ENCODE measurements at regions not wholly inside any gene's neighbourhood (a gene's known extent, or its start where the extent isn't known, plus 50 kb on each side); places are given as distances from the start of the nearest gene placed in this dataset.

DNA sequence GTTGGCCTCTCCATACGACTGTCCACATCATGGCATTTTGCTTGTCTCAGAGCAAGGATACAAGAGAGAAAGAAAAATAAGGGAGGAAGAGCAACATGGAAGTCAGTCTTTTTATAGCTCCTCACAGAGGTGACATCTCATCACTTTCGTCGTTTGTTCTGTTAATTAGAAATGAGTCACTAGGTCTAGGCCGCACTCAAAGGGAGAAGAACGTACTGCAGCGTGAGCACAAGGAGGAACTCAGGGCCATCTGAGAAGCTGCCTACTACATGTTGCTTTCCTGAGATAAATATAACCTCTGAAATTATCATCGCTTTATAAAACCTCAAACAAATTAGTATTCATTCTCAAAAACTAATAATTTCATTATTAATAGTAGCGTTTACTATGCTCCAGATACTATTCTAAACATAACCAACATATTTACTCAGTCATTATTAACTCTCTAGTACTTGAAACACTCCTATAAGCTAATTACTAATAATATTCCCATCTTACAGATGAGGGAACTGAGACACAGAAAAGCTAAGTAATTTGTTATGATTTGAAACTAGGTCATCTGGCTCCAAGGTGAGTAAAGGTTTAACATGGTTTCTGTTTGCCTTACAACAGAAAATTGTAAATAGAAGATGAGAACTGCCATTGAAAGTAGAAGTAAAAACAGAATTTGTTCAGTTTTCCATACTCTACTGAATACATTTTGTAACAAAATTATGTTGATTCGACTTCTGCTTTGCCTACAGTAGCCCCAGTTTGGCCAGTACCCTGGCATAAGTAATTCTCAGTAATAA, 213.2 kb upstream of the UGT8 start:
- ChIA-PET CTCF (no interaction called here), POLR2A (ENCODE audit: unreplicated experiment) (no interaction called here)
- Histone ChIP-seq H3K36me3 (ENCODE audit: low read depth) (no peaks in the 10 kb centered on the region), H3K27me3 (ENCODE audit: insufficient read depth, low read depth) (no peaks in the 10 kb centered on the region), H3K9me3 (ENCODE audit: insufficient read depth, low read depth) (no peaks in the 10 kb centered on the region), H3K27ac (no peak overlapping the region), H3K4me2 (no peak overlapping the region), H2AFZ (no peak overlapping the region), H3K9me2 (ENCODE audit: insufficient read depth) (no peaks in the 10 kb centered on the region), H4K20me1 (ENCODE audit: insufficient read depth) (no peaks in the 10 kb centered on the region), H3K4me1 (replicated peaks; ENCODE audit: insufficient read depth) (no peaks in the 10 kb centered on the region), H3K4me3 (no peak overlapping the region), H3K79me2 (ENCODE audit: low read depth) (no peaks in the 10 kb centered on the region), H3F3A (ENCODE audit: insufficient read depth, low read depth) (no peaks in the 10 kb centered on the region)
- no peak for DNase-seq
- BruUV-seq (replicated peaks), result no TSS peak
- intact Hi-C loops (cut with micrococcal nuclease; ENCODE audit: unreplicated experiment), result no loop called here
- TF ChIP-seq, protein P1, sequence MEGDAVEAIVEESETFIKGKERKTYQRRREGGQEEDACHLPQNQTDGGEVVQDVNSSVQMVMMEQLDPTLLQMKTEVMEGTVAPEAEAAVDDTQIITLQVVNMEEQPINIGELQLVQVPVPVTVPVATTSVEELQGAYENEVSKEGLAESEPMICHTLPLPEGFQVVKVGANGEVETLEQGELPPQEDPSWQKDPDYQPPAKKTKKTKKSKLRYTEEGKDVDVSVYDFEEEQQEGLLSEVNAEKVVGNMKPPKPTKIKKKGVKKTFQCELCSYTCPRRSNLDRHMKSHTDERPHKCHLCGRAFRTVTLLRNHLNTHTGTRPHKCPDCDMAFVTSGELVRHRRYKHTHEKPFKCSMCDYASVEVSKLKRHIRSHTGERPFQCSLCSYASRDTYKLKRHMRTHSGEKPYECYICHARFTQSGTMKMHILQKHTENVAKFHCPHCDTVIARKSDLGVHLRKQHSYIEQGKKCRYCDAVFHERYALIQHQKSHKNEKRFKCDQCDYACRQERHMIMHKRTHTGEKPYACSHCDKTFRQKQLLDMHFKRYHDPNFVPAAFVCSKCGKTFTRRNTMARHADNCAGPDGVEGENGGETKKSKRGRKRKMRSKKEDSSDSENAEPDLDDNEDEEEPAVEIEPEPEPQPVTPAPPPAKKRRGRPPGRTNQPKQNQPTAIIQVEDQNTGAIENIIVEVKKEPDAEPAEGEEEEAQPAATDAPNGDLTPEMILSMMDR (conservative IDR thresholded peaks at IDR 0.05), result no peak
- no peak for TF ChIP-seq EZH2 (IDR thresholded peaks at IDR 0.05; ENCODE audit: low read depth)

DNA sequence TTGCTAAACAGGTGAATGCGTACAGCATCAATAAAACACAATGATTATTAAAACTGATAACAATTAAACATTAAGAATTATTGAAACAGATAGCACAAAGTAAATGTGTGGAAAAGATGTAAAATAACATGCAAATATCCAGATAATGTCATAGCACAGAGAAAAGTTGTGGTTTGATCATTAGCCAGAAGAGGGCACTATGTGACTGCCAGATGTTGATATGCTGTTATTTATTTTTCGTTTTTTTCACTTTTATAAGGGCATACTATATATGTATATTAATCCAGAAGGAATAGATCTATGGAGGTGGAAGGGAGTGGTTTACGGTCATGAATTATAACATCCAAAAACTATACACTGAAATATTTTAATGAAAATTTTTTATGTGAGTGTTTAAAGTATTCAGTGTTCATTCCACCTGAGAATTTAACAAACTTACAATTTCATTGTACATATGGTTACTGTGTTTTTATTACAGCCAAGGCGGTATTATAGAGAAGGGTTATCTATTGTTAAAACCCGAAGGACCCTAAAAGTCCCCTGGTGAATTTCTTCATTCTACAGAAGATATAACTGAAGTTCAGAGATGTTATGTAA, 211.9 kb upstream of the UGT8 start:
- Histone ChIP-seq H2AFZ (no peak overlapping the region), H3K9me2 (ENCODE audit: insufficient read depth) (no peaks in the 10 kb centered on the region), H3K36me3 (ENCODE audit: low read depth) (no peaks in the 10 kb centered on the region), H3K79me2 (ENCODE audit: low read depth) (no peaks in the 10 kb centered on the region), H3K27me3 (ENCODE audit: insufficient read depth, low read depth) (no peaks in the 10 kb centered on the region), H3K27ac (no peak overlapping the region), H3F3A (ENCODE audit: insufficient read depth, low read depth) (no peaks in the 10 kb centered on the region), H4K20me1 (ENCODE audit: insufficient read depth) (no peaks in the 10 kb centered on the region), H3K4me2 (no peak overlapping the region), H3K4me1 (replicated peaks; ENCODE audit: insufficient read depth) (no peaks in the 10 kb centered on the region), H3K4me3 (no peak overlapping the region), H3K9me3 (ENCODE audit: insufficient read depth, low read depth) (no peaks in the 10 kb centered on the region)
- BruUV-seq (replicated peaks), result no TSS peak
- TF ChIP-seq, protein P1 (conservative IDR thresholded peaks at IDR 0.05), result peak; percentile 72
- TF ChIP-seq EZH2 (IDR thresholded peaks at IDR 0.05; ENCODE audit: low read depth), result no peak
- intact Hi-C loops (cut with micrococcal nuclease; ENCODE audit: unreplicated experiment), result loop anchor here (1.0 to 2.0 kb wide), 2 partner anchors 273 to 308 kb away; no protein-coding TSS in a partner anchor
- ChIA-PET POLR2A (ENCODE audit: unreplicated experiment) (no interaction called here), CTCF (no interaction called here)
- peak in 1 of 2 experiments; percentile 3 for DNase-seq

DNA sequence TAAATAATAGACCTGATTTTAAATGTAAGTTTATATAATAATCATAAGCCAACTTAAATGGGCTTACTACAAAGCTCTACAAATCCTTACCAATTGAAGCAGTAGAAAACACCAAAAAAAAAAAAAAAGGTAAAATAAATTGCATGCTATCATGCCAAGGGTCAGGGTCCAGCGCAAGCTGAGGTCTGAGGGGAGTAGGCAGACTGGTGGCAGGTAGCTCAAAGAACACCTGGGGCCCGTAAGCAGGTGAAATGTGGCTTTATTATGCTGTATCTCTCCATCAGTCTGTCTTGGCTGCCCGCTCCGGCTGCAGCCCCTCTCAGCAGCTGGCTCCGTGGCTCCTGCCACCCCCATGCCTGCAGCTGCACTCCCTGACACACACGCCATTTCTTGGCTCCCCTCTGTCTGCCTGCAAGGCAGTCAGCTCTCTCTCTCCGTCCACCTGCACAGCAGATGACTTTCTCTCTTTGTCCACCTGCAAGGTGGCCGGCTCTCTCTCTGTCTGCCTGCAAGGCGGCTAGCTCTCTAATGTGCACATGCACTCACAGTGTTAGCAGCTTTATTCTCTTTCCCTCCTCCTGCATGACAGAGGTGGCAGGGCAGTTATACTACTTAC, 209.4 kb upstream of the UGT8 start:
- Histone ChIP-seq H3K79me2 (ENCODE audit: low read depth) (no peaks in the 10 kb centered on the region), H3F3A (ENCODE audit: insufficient read depth, low read depth) (no peaks in the 10 kb centered on the region), H3K36me3 (ENCODE audit: low read depth) (no peaks in the 10 kb centered on the region), H4K20me1 (ENCODE audit: insufficient read depth) (no peaks in the 10 kb centered on the region), H3K4me1 (replicated peaks; ENCODE audit: insufficient read depth) (no peaks in the 10 kb centered on the region), H3K27ac (no peak overlapping the region), H2AFZ (no peak overlapping the region), H3K4me2 (no peak overlapping the region), H3K4me3 (no peak overlapping the region), H3K27me3 (ENCODE audit: insufficient read depth, low read depth) (no peaks in the 10 kb centered on the region), H3K9me3 (ENCODE audit: insufficient read depth, low read depth) (no peaks in the 10 kb centered on the region), H3K9me2 (ENCODE audit: insufficient read depth) (no peaks in the 10 kb centered on the region)
- no peak for DNase-seq
- TF ChIP-seq EZH2 (IDR thresholded peaks at IDR 0.05; ENCODE audit: low read depth), result no peak
- TF ChIP-seq, protein P1 (conservative IDR thresholded peaks at IDR 0.05), result no peak
- ChIA-PET POLR2A (ENCODE audit: unreplicated experiment) (no interaction called here), CTCF (interaction anchor here (1.0 kb wide), 1 partner anchor 270 kb away, joined by 5 read pairs; no protein-coding TSS in a partner anchor)
- intact Hi-C loops (cut with micrococcal nuclease; ENCODE audit: unreplicated experiment), result no loop called here
- BruUV-seq (replicated peaks), result no TSS peak

All from PC-9 (cell line).